ENCODE measurements at regions not wholly inside any gene's neighbourhood (a gene's known extent, or its start where the extent isn't known, plus 50 kb on each side); places are given as distances from the start of the nearest gene placed in this dataset.

DNA sequence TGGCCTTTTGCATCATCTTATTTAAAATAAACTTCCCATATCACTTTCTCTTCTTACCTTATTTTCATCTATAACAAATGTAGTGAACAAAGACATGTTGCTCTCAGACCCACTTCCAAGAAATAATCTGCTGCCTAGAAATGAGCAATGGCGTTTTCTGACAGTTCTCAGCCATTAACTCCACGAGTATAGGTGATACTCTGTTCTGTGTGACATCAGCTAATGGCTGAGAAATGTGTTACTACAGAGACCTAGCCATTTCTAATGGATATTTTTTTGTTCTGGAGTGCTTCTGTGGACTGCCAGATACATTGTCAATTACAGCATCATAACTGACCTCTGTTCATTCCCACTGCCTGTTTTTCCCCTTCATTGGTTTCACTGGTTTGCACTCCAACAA, 67.8 kb downstream of the CCDC59 start:
- no peak for TF ChIP-seq CHD2 (IDR thresholded peaks at IDR 0.05; ENCODE audit: low read length, partially characterized antibody)
- TF ChIP-seq, protein P1, sequence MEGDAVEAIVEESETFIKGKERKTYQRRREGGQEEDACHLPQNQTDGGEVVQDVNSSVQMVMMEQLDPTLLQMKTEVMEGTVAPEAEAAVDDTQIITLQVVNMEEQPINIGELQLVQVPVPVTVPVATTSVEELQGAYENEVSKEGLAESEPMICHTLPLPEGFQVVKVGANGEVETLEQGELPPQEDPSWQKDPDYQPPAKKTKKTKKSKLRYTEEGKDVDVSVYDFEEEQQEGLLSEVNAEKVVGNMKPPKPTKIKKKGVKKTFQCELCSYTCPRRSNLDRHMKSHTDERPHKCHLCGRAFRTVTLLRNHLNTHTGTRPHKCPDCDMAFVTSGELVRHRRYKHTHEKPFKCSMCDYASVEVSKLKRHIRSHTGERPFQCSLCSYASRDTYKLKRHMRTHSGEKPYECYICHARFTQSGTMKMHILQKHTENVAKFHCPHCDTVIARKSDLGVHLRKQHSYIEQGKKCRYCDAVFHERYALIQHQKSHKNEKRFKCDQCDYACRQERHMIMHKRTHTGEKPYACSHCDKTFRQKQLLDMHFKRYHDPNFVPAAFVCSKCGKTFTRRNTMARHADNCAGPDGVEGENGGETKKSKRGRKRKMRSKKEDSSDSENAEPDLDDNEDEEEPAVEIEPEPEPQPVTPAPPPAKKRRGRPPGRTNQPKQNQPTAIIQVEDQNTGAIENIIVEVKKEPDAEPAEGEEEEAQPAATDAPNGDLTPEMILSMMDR (IDR thresholded peaks at IDR 0.05) = no peak
